C4-2B (cell line): ENCODE measurements at regions not wholly inside any gene's neighbourhood (a gene's known extent, or its start where the extent isn't known, plus 50 kb on each side); places are given as distances from the start of the nearest gene placed in this dataset.

ENCODE experiments used
- ZFX ChIP-seq: fragments of 450-650 bp; IDR thresholded peaks from 2 replicates; pipeline ENCODE4 v1.6.1; 2017
- TF ChIP-seq, protein P1 (sequence below): fragments of 450-650 bp; conservative IDR thresholded peaks from 2 replicates; pipeline ENCODE4 v1.5.1; 2017; ENCODE audit warnings: mild to moderate bottlenecking

DNA sequence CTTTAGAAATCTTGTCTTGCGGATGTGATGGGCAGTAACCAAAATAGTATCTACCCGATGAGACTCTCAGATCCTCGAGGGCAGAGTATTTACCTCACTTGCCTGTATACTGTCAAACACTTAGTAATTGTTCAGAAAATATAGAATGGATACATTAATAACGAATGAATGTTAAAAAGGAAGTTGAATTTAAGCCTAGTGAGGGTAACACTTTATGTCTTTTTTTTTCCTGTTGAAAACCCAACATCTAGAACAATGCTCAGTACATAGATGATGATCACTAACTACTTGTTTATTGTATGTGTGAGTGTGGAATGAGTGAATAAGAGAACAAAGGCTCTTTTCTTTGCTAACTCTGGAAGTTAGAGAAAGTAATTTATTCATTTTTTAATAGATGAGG, 195.7 kb downstream of the MIAT start:
- TF ChIP-seq, protein P1, sequence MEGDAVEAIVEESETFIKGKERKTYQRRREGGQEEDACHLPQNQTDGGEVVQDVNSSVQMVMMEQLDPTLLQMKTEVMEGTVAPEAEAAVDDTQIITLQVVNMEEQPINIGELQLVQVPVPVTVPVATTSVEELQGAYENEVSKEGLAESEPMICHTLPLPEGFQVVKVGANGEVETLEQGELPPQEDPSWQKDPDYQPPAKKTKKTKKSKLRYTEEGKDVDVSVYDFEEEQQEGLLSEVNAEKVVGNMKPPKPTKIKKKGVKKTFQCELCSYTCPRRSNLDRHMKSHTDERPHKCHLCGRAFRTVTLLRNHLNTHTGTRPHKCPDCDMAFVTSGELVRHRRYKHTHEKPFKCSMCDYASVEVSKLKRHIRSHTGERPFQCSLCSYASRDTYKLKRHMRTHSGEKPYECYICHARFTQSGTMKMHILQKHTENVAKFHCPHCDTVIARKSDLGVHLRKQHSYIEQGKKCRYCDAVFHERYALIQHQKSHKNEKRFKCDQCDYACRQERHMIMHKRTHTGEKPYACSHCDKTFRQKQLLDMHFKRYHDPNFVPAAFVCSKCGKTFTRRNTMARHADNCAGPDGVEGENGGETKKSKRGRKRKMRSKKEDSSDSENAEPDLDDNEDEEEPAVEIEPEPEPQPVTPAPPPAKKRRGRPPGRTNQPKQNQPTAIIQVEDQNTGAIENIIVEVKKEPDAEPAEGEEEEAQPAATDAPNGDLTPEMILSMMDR, result no peak
- TF ChIP-seq ZFX, result no peak
